OCI-LY1 (cell line): ENCODE measurements at regions not wholly inside any gene's neighbourhood (a gene's known extent, or its start where the extent isn't known, plus 50 kb on each side); places are given as distances from the start of the nearest gene placed in this dataset.

ENCODE experiments used
- CTCF ChIP-seq: fragments of 200-600 bp; sonication (generic), shearing (Covaris generic); IDR thresholded peaks from 2 replicates; pipeline ENCODE4 v1.5.1; 2017; ENCODE audit warnings: mild to moderate bottlenecking, antibody characterized with exemption, low read length, moderate library complexity, mixed read lengths
- EZH2 ChIP-seq: fragments of 200-600 bp; sonication (generic), shearing (Covaris generic); IDR thresholded peaks from 2 replicates; pipeline ENCODE4 v1.8.0; 2017; ENCODE audit warnings: borderline replicate concordance, mixed run types, mild to moderate bottlenecking, antibody characterized with exemption, low read length, moderate library complexity, mixed read lengths

GRCh38 chr21:27201197-27201596, 234.3 kb upstream of the ADAMTS5 start:
- no peak for TF ChIP-seq CTCF
- no peak for TF ChIP-seq EZH2
